K562 (cell line): ENCODE measurements at regions not wholly inside any gene's neighbourhood (a gene's known extent, or its start where the extent isn't known, plus 50 kb on each side); places are given as distances from the start of the nearest gene placed in this dataset.

Experiments
- ATAC-seq: fragments of 200-7000 bp; cut with Tn5 transposase; 3 replicates; pipeline ENCODE4 v1.9.1; 2020; ENCODE audit warnings: moderate library complexity
- BruUV-seq: library from RNA; stranded (reverse); fragments of 400-500 nt; replicated peaks from 2 replicates; lab custom pipeline; 2021; lab: Mats Ljungman, UMichigan
- CTCF ChIA-PET: fragments of 300-600 bp; formaldehyde crosslinking; extraction: SDS; loops from one replicate; lab custom pipeline; 2021; ENCODE audit warnings: low intra/inter-chr PET ratio; lab: Yijun Ruan, JAX
- POLR2A ChIA-PET: fragments of 300-600, 350-650 bp; sonication (Branson Sonifier 250); formaldehyde crosslinking; extraction: SDS; loops from one replicate; lab custom pipeline; 2021; ENCODE audit warnings: antibody characterized with exemption, inconsistent platforms; lab: Yijun Ruan, JAX
- DNase-seq, 4 experiments: peaks; one replicate each; pipeline versions ENCODE4 v3.0.0 to v3.0.0-alpha.2; 2011 to 2018; ENCODE audit warnings: low spot score in 3 of 4, mixed read lengths in 3 of 4; ENCODE audit errors: extremely low read depth in 1 of 4
- FAIRE-seq: peaks from 2 replicates; lab custom pipeline; 2011; peaks lifted over from hg19 to GRCh38; lab: Jason Lieb, UNC
- H2AFZ ChIP-seq: 2 replicates; pipeline ENCODE4 v1.6.0; 2011; ENCODE audit warnings: low read depth, low read length, control low read depth, inconsistent platforms
- H3K27ac ChIP-seq: fragments of 200-600 bp; 3 replicates; pipeline ENCODE4 v1.8.0; 2011; ENCODE audit warnings: low read depth, mild to moderate bottlenecking, control low read depth, inconsistent platforms, low read length, moderate library complexity, mixed read lengths; ENCODE audit errors: extremely low read depth
- H3K27me3 ChIP-seq, 2 experiments: fragments of 300-600 bp in 1 of 2; 2 replicates in 1 of 2; 3 replicates in 1 of 2; pipeline versions ENCODE4 v1.6.0 to v1.8.0; 2011; ENCODE audit warnings: inconsistent platforms in 2 of 2, low read length in 2 of 2, mild to moderate bottlenecking in 1 of 2, mixed read lengths in 1 of 2, moderate library complexity in 1 of 2; ENCODE audit not compliant: control insufficient read depth in 2 of 2, insufficient read depth in 2 of 2
- H3K36me3 ChIP-seq: fragments of 300-600 bp; 3 replicates; pipeline ENCODE4 v1.8.0; 2011; ENCODE audit warnings: mild to moderate bottlenecking, low read length, inconsistent platforms; ENCODE audit not compliant: control insufficient read depth, insufficient read depth
- H3K4me1 ChIP-seq, 2 experiments: fragments of 200-600 bp in 1 of 2; replicated peaks in 1 of 2; 2 replicates in 1 of 2; 3 replicates in 1 of 2; pipeline versions ENCODE4 v1.5.1 to v1.8.0; 2011; ENCODE audit warnings: inconsistent platforms in 2 of 2, low read length in 2 of 2, mild to moderate bottlenecking in 1 of 2, mixed read lengths in 1 of 2, moderate library complexity in 1 of 2; ENCODE audit not compliant: control insufficient read depth in 2 of 2, insufficient read depth in 2 of 2
- H3K4me2 ChIP-seq: 2 replicates; pipeline ENCODE4 v1.6.1; 2011; ENCODE audit warnings: low read length, control low read depth, inconsistent platforms, mixed read lengths; ENCODE audit not compliant: insufficient read depth
- H3K4me3 ChIP-seq: fragments of 200-600 bp; sonication (generic), shearing (Covaris generic); 2 replicates; pipeline ENCODE4 v1.5.1; 2016; ENCODE audit warnings: control low read depth, inconsistent platforms
- H3K79me2 ChIP-seq: fragments of 200-600 bp; 3 replicates; pipeline ENCODE4 v1.8.0; 2011; ENCODE audit warnings: low read length, inconsistent platforms; ENCODE audit not compliant: control insufficient read depth, insufficient read depth
- H3K9ac ChIP-seq, 2 experiments: 2 replicates each; pipeline versions ENCODE4 v1.6.0 to v1.6.1; 2011; ENCODE audit warnings: low read depth in 2 of 2, low read length in 2 of 2, control low read depth in 1 of 2, inconsistent platforms in 1 of 2, mild to moderate bottlenecking in 1 of 2, mixed read lengths in 1 of 2; ENCODE audit not compliant: insufficient read depth in 1 of 2
- H3K9me1 ChIP-seq: one replicate; pipeline ENCODE4 v1.6.0; 2011; ENCODE audit warnings: inconsistent platforms, mild to moderate bottlenecking, low read length, moderate library complexity; ENCODE audit not compliant: control insufficient read depth, insufficient read depth
- H3K9me3 ChIP-seq: replicated peaks from 2 replicates; pipeline ENCODE4 v1.5.1; 2011; ENCODE audit warnings: low read depth, low read length, inconsistent platforms; ENCODE audit not compliant: control insufficient read depth, insufficient read depth
- H4K20me1 ChIP-seq: replicated peaks from 2 replicates; pipeline ENCODE4 v1.6.1; 2011; ENCODE audit warnings: low read length, inconsistent platforms, mixed read lengths; ENCODE audit not compliant: control insufficient read depth, insufficient read depth
- SNIP1 ChIP-seq: fragments of 450-650 bp; IDR thresholded peaks from 2 replicates; pipeline ENCODE4 v1.7.1; 2017; ENCODE audit warnings: low read depth, mild to moderate bottlenecking
- SUPT5H ChIP-seq: fragments of 450-650 bp; IDR thresholded peaks from 2 replicates; pipeline ENCODE4 v1.6.1; 2016
- WGBS: fragments of 100-300 bp; shearing (Covaris generic); methylation state at CpG from one replicate; pipeline ENCODE4 v1.1.6; 2016; ENCODE audit warnings: low coverage, mixed read lengths; ENCODE audit not compliant: insufficient coverage; ENCODE audit errors: missing lambda C conversion rate; 5-methylcytosine and 5-hydroxymethylcytosine counted together
- in situ Hi-C: fragments of 300-500 bp; cut with MboI; formaldehyde crosslinking; loops from 4 replicates; pipeline ENCODE4 v1.15.0; 2018; ENCODE audit warnings: inconsistent platforms, mixed read lengths
- intact Hi-C: fragments of 100-400 bp; cut with micrococcal nuclease; formaldehyde crosslinking; loops from 2 replicates; pipeline ENCODE4 v1.14.2; 2022
- TF ChIP-seq, protein P1 (sequence below): sonication (generic); formaldehyde crosslinking; IDR thresholded peaks from 2 replicates; pipeline ENCODE4 v1.8.0; 2022; ENCODE audit warnings: mild to moderate bottlenecking, missing genetic modification reagents

DNA sequence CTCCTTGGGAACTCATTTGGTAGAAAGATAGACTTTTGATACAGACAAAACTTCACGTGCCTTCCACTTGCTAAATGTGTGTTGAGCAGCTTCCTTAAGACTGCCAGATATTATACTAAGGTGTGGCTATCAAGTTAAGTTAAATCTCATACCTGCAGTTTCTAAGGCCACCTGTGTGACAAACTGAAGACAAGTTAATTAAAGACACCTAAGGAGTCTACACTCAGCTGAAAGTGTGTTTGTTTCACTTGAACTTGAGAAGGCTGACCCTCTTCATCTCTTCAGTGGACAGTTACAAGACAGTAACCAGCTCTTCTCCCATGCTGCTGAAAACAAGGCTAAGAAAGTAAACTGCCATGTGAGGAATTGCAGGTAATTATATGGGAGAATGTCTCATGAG lies 124.0 kb downstream of the NPY start:
- CTCF ChIA-PET: no interaction called here
- H3K27me3 ChIP-seq: no peaks in the 10 kb centered on the region; a peak in 3 of 5 replicates
- ATAC-seq (no peak), DNase-seq (no peak), FAIRE-seq (no peak)
- in situ Hi-C loops (no loop called here), intact Hi-C loops (loop anchor here (5.0 kb wide), 1 partner anchor 259 kb away; no protein-coding TSS in a partner anchor)
- no TSS peak for BruUV-seq
- TF ChIP-seq SNIP1 (no peak), SUPT5H (no peak)
- TF ChIP-seq, protein P1, sequence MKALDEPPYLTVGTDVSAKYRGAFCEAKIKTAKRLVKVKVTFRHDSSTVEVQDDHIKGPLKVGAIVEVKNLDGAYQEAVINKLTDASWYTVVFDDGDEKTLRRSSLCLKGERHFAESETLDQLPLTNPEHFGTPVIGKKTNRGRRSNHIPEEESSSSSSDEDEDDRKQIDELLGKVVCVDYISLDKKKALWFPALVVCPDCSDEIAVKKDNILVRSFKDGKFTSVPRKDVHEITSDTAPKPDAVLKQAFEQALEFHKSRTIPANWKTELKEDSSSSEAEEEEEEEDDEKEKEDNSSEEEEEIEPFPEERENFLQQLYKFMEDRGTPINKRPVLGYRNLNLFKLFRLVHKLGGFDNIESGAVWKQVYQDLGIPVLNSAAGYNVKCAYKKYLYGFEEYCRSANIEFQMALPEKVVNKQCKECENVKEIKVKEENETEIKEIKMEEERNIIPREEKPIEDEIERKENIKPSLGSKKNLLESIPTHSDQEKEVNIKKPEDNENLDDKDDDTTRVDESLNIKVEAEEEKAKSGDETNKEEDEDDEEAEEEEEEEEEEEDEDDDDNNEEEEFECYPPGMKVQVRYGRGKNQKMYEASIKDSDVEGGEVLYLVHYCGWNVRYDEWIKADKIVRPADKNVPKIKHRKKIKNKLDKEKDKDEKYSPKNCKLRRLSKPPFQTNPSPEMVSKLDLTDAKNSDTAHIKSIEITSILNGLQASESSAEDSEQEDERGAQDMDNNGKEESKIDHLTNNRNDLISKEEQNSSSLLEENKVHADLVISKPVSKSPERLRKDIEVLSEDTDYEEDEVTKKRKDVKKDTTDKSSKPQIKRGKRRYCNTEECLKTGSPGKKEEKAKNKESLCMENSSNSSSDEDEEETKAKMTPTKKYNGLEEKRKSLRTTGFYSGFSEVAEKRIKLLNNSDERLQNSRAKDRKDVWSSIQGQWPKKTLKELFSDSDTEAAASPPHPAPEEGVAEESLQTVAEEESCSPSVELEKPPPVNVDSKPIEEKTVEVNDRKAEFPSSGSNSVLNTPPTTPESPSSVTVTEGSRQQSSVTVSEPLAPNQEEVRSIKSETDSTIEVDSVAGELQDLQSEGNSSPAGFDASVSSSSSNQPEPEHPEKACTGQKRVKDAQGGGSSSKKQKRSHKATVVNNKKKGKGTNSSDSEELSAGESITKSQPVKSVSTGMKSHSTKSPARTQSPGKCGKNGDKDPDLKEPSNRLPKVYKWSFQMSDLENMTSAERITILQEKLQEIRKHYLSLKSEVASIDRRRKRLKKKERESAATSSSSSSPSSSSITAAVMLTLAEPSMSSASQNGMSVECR (CRISPR knock-in tag): no peak
- POLR2A ChIA-PET: no interaction called here
- H3K36me3 ChIP-seq: no peaks in the 10 kb centered on the region
- no peak overlapping the region for H3K4me3 ChIP-seq
- WGBS: 0% methylated on average over 1 of the region's 1 CpG
- no peaks in the 10 kb centered on the region for H3K9me3 ChIP-seq
- H3K79me2 ChIP-seq: no peaks in the 10 kb centered on the region
- H3K9me1 ChIP-seq: no peaks in the 10 kb centered on the region
- no peak overlapping the region for H2AFZ ChIP-seq
- H3K9ac ChIP-seq: no peak overlapping the region
- no peak overlapping the region for H3K4me2 ChIP-seq
- H3K4me1 ChIP-seq: no peaks in the 10 kb centered on the region
- H4K20me1 ChIP-seq: no peaks in the 10 kb centered on the region
- no peak overlapping the region for H3K27ac ChIP-seq
